OCI-LY3 (cell line): ENCODE measurements at regions not wholly inside any gene's neighbourhood (a gene's known extent, or its start where the extent isn't known, plus 50 kb on each side); places are given as distances from the start of the nearest gene placed in this dataset.

ENCODE experiments used
- H2AFZ ChIP-seq: fragments of 200-600, 300-600 bp; shearing (Covaris generic); 2 replicates; pipeline ENCODE4 v1.6.0; 2014; ENCODE audit warnings: antibody characterized with exemption, low read depth, low read length
- H3K27ac ChIP-seq: fragments of 200-600, 300-600 bp; sonication (generic); 2 replicates; pipeline ENCODE4 v1.5.1; 2014; ENCODE audit warnings: mild to moderate bottlenecking, low read length, moderate library complexity, mixed read lengths
- H3K27me3 ChIP-seq: fragments of 200-600, 300-600 bp; sonication (generic); 2 replicates; pipeline ENCODE4 v1.6.1; 2014; ENCODE audit warnings: low read depth, low read length, mixed read lengths
- H3K36me3 ChIP-seq: fragments of 200-600, 300-600 bp; sonication (generic); replicated peaks from 2 replicates; pipeline ENCODE3; 2014; ENCODE audit warnings: low read depth, low read length, mixed read lengths
- H3K4me1 ChIP-seq: fragments of 300-600, 200-600 bp; sonication (generic); 2 replicates; pipeline ENCODE4 v1.6.1; 2014; ENCODE audit warnings: low read length, mixed read lengths
- H3K4me2 ChIP-seq: fragments of 200-600, 300-600 bp; sonication (generic); 2 replicates; pipeline ENCODE4 v1.6.1; 2014; ENCODE audit warnings: low read length, mixed read lengths
- H3K4me3 ChIP-seq: fragments of 300-600, 200-600 bp; sonication (generic); 2 replicates; pipeline ENCODE4 v1.5.1; 2014; ENCODE audit warnings: antibody characterized with exemption, mild to moderate bottlenecking, low read length, moderate library complexity
- H3K79me2 ChIP-seq: fragments of 300-600, 200-600 bp; shearing (Covaris generic); 2 replicates; pipeline ENCODE4 v1.6.1; 2014; ENCODE audit warnings: mild to moderate bottlenecking, low read length, mixed read lengths
- H3K9ac ChIP-seq: fragments of 300-600, 200-600 bp; shearing (Covaris generic); 2 replicates; pipeline ENCODE4 v1.6.0; 2014; ENCODE audit warnings: mild to moderate bottlenecking, low read length, moderate library complexity
- H3K9me3 ChIP-seq: fragments of 200-600, 300-600 bp; shearing (Covaris generic); 2 replicates; pipeline ENCODE4 v1.6.1; 2014; ENCODE audit warnings: low read length, mixed read lengths; ENCODE audit not compliant: insufficient read depth
- H4K20me1 ChIP-seq: fragments of 200-600, 300-600 bp; sonication (generic); 2 replicates; pipeline ENCODE4 v1.6.1; 2016; ENCODE audit warnings: low read length, mixed read lengths; ENCODE audit not compliant: insufficient read depth
- EZH2phosphoT487 ChIP-seq: fragments of 200-600 bp; shearing (Covaris generic); IDR thresholded peaks from 2 replicates; pipeline ENCODE4 v1.6.1; 2018; ENCODE audit warnings: antibody characterized with exemption, mixed run types, low read depth
- TF ChIP-seq, protein P1 (sequence below): fragments of 200-600, 300-600 bp; sonication (generic); IDR thresholded peaks from 2 replicates; pipeline ENCODE4 v1.5.1; 2014; ENCODE audit warnings: antibody characterized with exemption, low read length, low read depth

DNA sequence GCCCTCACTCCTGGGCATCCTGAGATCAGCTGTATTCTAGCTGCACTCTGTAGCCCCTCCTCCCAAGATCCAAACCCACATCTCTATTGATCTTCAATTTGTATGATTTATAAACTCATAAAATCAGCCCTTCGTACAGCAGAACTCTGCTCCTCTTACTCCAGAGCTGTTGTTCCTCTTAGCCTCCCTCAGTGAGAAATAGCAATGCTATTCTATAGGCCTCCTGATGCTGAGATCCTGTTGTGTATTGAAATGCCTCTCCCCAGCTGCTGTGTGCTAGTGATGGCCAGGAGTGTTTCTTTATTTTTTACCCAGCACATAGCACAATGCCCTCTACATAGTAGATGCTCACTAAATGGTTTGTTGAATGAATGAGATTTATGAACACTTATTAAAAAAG is 320.5 kb upstream of the ADCY2 start:
- Histone ChIP-seq H3K36me3 (no peaks in the 10 kb centered on the region), H2AFZ (no peak overlapping the region), H3K4me1 (no peaks in the 10 kb centered on the region), H4K20me1 (no peaks in the 10 kb centered on the region), H3K9ac (no peak overlapping the region), H3K27me3 (no peaks in the 10 kb centered on the region), H3K9me3 (no peaks in the 10 kb centered on the region), H3K4me2 (no peak overlapping the region), H3K79me2 (no peaks in the 10 kb centered on the region), H3K4me3 (no peak overlapping the region), H3K27ac (no peak overlapping the region)
- TF ChIP-seq, protein P1, sequence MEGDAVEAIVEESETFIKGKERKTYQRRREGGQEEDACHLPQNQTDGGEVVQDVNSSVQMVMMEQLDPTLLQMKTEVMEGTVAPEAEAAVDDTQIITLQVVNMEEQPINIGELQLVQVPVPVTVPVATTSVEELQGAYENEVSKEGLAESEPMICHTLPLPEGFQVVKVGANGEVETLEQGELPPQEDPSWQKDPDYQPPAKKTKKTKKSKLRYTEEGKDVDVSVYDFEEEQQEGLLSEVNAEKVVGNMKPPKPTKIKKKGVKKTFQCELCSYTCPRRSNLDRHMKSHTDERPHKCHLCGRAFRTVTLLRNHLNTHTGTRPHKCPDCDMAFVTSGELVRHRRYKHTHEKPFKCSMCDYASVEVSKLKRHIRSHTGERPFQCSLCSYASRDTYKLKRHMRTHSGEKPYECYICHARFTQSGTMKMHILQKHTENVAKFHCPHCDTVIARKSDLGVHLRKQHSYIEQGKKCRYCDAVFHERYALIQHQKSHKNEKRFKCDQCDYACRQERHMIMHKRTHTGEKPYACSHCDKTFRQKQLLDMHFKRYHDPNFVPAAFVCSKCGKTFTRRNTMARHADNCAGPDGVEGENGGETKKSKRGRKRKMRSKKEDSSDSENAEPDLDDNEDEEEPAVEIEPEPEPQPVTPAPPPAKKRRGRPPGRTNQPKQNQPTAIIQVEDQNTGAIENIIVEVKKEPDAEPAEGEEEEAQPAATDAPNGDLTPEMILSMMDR = no peak
- no peak for TF ChIP-seq EZH2phosphoT487

DNA sequence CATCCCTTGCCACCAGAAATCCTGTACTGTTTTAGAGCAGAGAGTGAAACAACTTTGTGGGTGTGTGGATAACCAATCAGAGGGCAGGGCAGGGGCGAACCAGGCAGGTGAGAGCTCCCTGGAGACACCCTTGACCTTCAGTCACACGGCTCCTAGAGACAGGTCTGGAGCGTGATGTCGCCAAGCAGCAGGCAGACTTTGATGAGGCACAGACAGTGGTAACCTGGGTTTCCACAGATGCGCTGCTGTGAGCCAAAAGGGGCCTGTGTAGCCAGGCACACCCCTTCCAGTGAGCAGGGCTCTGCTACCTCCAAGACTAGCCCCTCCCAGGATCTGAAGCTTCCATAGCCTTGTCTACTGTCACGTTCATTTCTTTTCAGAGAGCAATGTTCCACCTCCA is 317.8 kb upstream of the ADCY2 start:
- Histone ChIP-seq H3K4me3 (no peak overlapping the region), H3K4me1 (no peaks in the 10 kb centered on the region), H4K20me1 (no peaks in the 10 kb centered on the region), H3K9me3 (no peaks in the 10 kb centered on the region), H3K27ac (no peak overlapping the region), H3K36me3 (no peaks in the 10 kb centered on the region), H3K27me3 (no peaks in the 10 kb centered on the region), H2AFZ (no peak overlapping the region), H3K79me2 (no peaks in the 10 kb centered on the region), H3K4me2 (no peak overlapping the region), H3K9ac (no peak overlapping the region)
- no peak for TF ChIP-seq EZH2phosphoT487
- TF ChIP-seq, protein P1 = no peak

DNA sequence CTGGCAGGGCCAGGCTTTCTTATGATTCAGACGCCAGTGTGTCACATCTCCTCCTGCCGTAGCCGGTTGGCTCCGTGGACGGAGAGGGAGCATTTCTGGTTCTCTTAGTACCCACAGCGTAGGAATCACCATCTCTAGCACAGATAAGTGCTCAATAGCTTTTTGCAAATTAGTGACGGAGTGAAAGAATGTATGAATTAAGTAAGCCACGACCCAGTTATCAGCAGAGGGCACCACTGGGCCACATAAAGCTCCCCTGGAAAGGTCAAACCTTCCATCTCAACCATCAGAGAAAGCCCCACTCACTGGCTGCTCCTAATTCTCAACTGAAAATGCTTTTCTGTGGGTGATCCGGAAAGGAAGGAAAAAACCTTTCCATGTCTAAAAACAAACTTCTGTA is 317.0 kb upstream of the ADCY2 start:
- H3K27ac ChIP-seq = no peak overlapping the region
- H3K9me3 ChIP-seq = no peaks in the 10 kb centered on the region
- no peaks in the 10 kb centered on the region for H3K27me3 ChIP-seq
- no peak overlapping the region for H3K4me2 ChIP-seq
- H2AFZ ChIP-seq = no peak overlapping the region
- no peaks in the 10 kb centered on the region for H3K36me3 ChIP-seq
- no peaks in the 10 kb centered on the region for H3K4me1 ChIP-seq
- H3K4me3 ChIP-seq = no peak overlapping the region
- no peak overlapping the region for H3K9ac ChIP-seq
- H4K20me1 ChIP-seq = no peaks in the 10 kb centered on the region
- TF ChIP-seq, protein P1 = peak; percentile 29
- TF ChIP-seq EZH2phosphoT487 = no peak
- no peaks in the 10 kb centered on the region for H3K79me2 ChIP-seq

DNA sequence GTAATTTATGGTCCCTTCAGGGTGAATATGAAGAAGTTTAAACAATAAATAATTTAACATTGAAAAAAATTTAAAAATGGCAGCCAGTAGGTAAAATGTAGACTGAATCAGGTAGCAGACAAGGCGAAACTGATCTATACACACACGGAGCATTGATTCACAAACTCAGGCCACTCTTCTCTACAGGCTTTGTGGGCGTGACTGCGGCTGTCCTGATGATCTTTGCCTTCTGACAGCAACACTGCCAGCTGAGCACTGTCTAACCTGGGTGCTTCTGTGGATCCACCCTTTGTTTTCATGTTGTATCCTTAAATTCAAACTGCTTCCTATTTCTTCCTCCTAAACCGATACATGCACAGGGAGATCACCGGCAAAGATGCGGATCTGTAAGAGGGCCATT is 315.4 kb upstream of the ADCY2 start:
- H3K36me3 ChIP-seq = no peaks in the 10 kb centered on the region
- H3K9ac ChIP-seq = no peak overlapping the region
- no peak overlapping the region for H3K4me3 ChIP-seq
- H3K79me2 ChIP-seq = no peaks in the 10 kb centered on the region
- no peak overlapping the region for H3K27ac ChIP-seq
- no peaks in the 10 kb centered on the region for H3K9me3 ChIP-seq
- H3K27me3 ChIP-seq = no peaks in the 10 kb centered on the region
- TF ChIP-seq EZH2phosphoT487 = no peak
- TF ChIP-seq, protein P1 = no peak
- H3K4me2 ChIP-seq = no peak overlapping the region
- no peaks in the 10 kb centered on the region for H4K20me1 ChIP-seq
- H2AFZ ChIP-seq = no peak overlapping the region
- H3K4me1 ChIP-seq = no peaks in the 10 kb centered on the region
